22Rv1 (cell line): ENCODE measurements at regions not wholly inside any gene's neighbourhood (a gene's known extent, or its start where the extent isn't known, plus 50 kb on each side); places are given as distances from the start of the nearest gene placed in this dataset.
A peak's percentile ranks its signal among the peaks of the same experiment; 100 is the strongest.

Experiments
- H3K27ac ChIP-seq: fragments of 450-650 bp; 2 replicates; pipeline ENCODE4 v1.5.1; 2017
- ZFX ChIP-seq: fragments of 450-650 bp; IDR thresholded peaks from 2 replicates; pipeline ENCODE4 v1.6.1; 2017; ENCODE audit warnings: antibody characterized with exemption, borderline replicate concordance
- TF ChIP-seq, protein P1 (sequence below): fragments of 450-650 bp; IDR thresholded peaks from 2 replicates; pipeline ENCODE4 v1.5.1; 2017; ENCODE audit warnings: mild to moderate bottlenecking

GRCh38 chr12:97301576-97301975 lies 161.0 kb upstream of the RMST start:
- TF ChIP-seq ZFX: no peak
- TF ChIP-seq, protein P1, sequence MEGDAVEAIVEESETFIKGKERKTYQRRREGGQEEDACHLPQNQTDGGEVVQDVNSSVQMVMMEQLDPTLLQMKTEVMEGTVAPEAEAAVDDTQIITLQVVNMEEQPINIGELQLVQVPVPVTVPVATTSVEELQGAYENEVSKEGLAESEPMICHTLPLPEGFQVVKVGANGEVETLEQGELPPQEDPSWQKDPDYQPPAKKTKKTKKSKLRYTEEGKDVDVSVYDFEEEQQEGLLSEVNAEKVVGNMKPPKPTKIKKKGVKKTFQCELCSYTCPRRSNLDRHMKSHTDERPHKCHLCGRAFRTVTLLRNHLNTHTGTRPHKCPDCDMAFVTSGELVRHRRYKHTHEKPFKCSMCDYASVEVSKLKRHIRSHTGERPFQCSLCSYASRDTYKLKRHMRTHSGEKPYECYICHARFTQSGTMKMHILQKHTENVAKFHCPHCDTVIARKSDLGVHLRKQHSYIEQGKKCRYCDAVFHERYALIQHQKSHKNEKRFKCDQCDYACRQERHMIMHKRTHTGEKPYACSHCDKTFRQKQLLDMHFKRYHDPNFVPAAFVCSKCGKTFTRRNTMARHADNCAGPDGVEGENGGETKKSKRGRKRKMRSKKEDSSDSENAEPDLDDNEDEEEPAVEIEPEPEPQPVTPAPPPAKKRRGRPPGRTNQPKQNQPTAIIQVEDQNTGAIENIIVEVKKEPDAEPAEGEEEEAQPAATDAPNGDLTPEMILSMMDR: no peak

GRCh38 chr12:97305651-97306050 lies 157.0 kb upstream of the RMST start:
- TF ChIP-seq, protein P1: no peak
- TF ChIP-seq ZFX: no peak
- H3K27ac ChIP-seq: no peak overlapping the region

More at GRCh38 chr12:97301576-97301975, 161.0 kb upstream of the RMST start:
- no peak overlapping the region for H3K27ac ChIP-seq

DNA sequence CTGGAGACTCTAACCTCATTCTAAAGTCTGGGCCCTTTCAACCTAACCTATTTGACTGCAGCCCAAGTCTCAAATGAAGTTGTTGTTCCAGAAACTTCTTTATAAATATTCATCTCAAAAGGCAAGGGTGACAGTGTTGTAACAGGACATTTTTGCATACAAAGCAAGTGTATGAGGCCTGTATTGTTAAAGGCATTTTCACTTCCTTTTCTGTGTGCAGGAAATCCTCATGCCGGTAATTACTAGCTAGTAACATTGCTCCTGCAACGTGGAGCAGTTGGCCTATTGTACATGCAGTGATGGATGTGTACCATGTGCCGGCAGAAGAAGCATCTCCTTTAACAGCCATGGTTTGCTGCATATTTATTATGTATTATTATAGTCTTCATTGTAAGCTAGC lies 156.5 kb upstream of the RMST start:
- no peak overlapping the region for H3K27ac ChIP-seq

DNA sequence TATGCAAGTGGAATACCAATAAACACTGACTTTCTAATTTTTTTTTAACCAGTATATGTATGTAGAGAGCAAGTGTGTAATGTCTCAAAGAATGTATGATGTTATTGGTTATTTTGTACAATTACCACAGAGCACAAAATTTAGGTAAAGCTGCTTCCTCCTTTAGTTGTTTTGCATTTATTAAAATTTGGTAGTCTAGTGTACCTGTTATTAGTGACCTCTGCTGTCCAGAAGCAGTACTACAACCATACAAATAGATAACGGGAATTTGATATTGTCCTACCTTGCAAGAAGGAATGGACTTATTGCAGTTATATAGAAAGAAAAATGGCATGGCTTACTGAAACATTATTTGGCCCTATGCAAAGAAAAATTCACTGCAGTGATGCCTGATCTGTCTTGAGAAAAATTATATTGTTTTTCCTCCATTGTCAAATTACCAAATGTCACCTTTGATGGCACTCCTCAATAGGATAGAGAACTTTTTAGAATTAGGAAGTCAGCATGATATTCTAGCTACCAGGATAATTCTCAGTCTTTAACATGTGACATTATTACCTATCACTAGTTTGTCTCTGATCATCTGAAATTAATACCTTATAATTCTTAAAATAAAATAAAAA lies 153.9 kb upstream of the RMST start:
- no peak overlapping the region for H3K27ac ChIP-seq
- TF ChIP-seq, protein P1: peak; percentile 94
- TF ChIP-seq ZFX: no peak

More for the DNA sequence above, 156.5 kb upstream of the RMST start:
- TF ChIP-seq, protein P1: no peak
- TF ChIP-seq ZFX: no peak

GRCh38 chr12:97309921-97310320 lies 152.7 kb upstream of the RMST start:
- H3K27ac ChIP-seq: no peak overlapping the region
- TF ChIP-seq, protein P1: no peak
- no peak for TF ChIP-seq ZFX

- TF ChIP-seq, protein P1: 0 out of 2 replicates have a peak, but pooled peaks have one; percentile 17
- TF ChIP-seq ZFX: no peak
- no peak overlapping the region for H3K27ac ChIP-seq
These were observed 150.0 kb upstream of the RMST start for GRCh38 chr12:97312570-97313135.

- H3K27ac ChIP-seq: no peak overlapping the region
- TF ChIP-seq, protein P1: no peak
- TF ChIP-seq ZFX: no peak
These were observed 149.0 kb upstream of the RMST start for GRCh38 chr12:97313471-97314190.
